ENCODE measurements at regions not wholly inside any gene's neighbourhood (a gene's known extent, or its start where the extent isn't known, plus 50 kb on each side); places are given as distances from the start of the nearest gene placed in this dataset.

- no peak for DNase-seq
Observed at GRCh38 chr3:59440285-59441028, 390.6 kb upstream of the CFAP20DC start.

GRCh38 chr3:59438492-59438891 is 388.7 kb upstream of the CFAP20DC start:
- DNase-seq: no peak

GRCh38 chr3:59436164-59436958 is 386.5 kb upstream of the CFAP20DC start:
- DNase-seq: no peak

GRCh38 chr3:59433546-59433945 is 383.7 kb upstream of the CFAP20DC start:
- DNase-seq: no peak

GRCh38 chr3:59432665-59433064 is 382.8 kb upstream of the CFAP20DC start:
- DNase-seq: no peak

GRCh38 chr3:59430341-59430740 is 380.5 kb upstream of the CFAP20DC start:
- no peak for DNase-seq

GRCh38 chr3:59429198-59429597 is 379.4 kb upstream of the CFAP20DC start:
- DNase-seq: no peak

GRCh38 chr3:59426821-59427565 is 377.2 kb upstream of the CFAP20DC start:
- DNase-seq: no peak

- DNase-seq: peak; percentile 22 to 26
Observed at GRCh38 chr3:59425942-59426341, 376.1 kb upstream of the CFAP20DC start.

GRCh38 chr3:59425371-59425770 is 375.5 kb upstream of the CFAP20DC start:
- no peak for DNase-seq

GRCh38 chr3:59424268-59425010 is 374.6 kb upstream of the CFAP20DC start:
- no peak for DNase-seq

GRCh38 chr3:59423707-59424106 is 373.9 kb upstream of the CFAP20DC start:
- DNase-seq: no peak

- DNase-seq: no peak
Observed at GRCh38 chr3:59422312-59422711, 372.5 kb upstream of the CFAP20DC start.

GRCh38 chr3:59418836-59419235 is 369.0 kb upstream of the CFAP20DC start:
- no peak for DNase-seq

GRCh38 chr3:59412516-59412915 is 362.7 kb upstream of the CFAP20DC start:
- no peak for DNase-seq

- DNase-seq: no peak
Observed at GRCh38 chr3:59411694-59412093, 361.9 kb upstream of the CFAP20DC start.

GRCh38 chr3:59411186-59411585 is 361.4 kb upstream of the CFAP20DC start:
- no peak for DNase-seq

GRCh38 chr3:59408047-59408624 is 358.3 kb upstream of the CFAP20DC start:
- no peak for DNase-seq

- no peak for DNase-seq
Observed at GRCh38 chr3:59407425-59407824, 357.6 kb upstream of the CFAP20DC start.

- DNase-seq: no peak
Observed at GRCh38 chr3:59406943-59407342, 357.1 kb upstream of the CFAP20DC start.

- DNase-seq: no peak
Observed at GRCh38 chr3:59404851-59405250, 355.0 kb upstream of the CFAP20DC start.

- no peak for DNase-seq
Observed at GRCh38 chr3:59404064-59404463, 354.2 kb upstream of the CFAP20DC start.

Measured in activated CD4-positive, alpha-beta T cell treated with anti-CD3 and anti-CD28 coated beads, Interleukin-2, amount 50 U/mL, for 4 hours (primary cell).